H9 (cell line): ENCODE measurements at regions not wholly inside any gene's neighbourhood (a gene's known extent, or its start where the extent isn't known, plus 50 kb on each side); places are given as distances from the start of the nearest gene placed in this dataset.

Experiments used
- DNase-seq: peaks from one replicate; pipeline ENCODE4 v3.0.0-alpha.2; 2017
- H2AFZ ChIP-seq: one replicate; pipeline ENCODE4 v1.6.1; 2013; ENCODE audit warnings: mild to moderate bottlenecking, low read length, control low read depth, moderate library complexity
- H2AK5ac ChIP-seq: 2 replicates; pipeline ENCODE4 v1.6.1; 2013; ENCODE audit warnings: low read length, control low read depth, mixed read lengths; ENCODE audit not compliant: insufficient read length
- H2BK120ac ChIP-seq: one replicate; pipeline ENCODE4 v1.6.1; 2013; ENCODE audit warnings: low read depth, mild to moderate bottlenecking, low read length, control low read depth, inconsistent platforms; ENCODE audit not compliant: poor library complexity, severe bottlenecking
- H2BK12ac ChIP-seq: 2 replicates; pipeline ENCODE4 v1.6.1; 2013; ENCODE audit warnings: low read length, control low read depth, mixed read lengths, low read depth; ENCODE audit not compliant: insufficient read length
- H2BK15ac ChIP-seq: 2 replicates; pipeline ENCODE4 v1.6.1; 2013; ENCODE audit warnings: low read depth, low read length, control low read depth
- H2BK20ac ChIP-seq: one replicate; pipeline ENCODE4 v1.6.1; 2013; ENCODE audit warnings: low read depth, mild to moderate bottlenecking, low read length, control low read depth, inconsistent platforms; ENCODE audit not compliant: poor library complexity, severe bottlenecking
- H2BK5ac ChIP-seq: 2 replicates; pipeline ENCODE4 v1.6.1; 2013; ENCODE audit warnings: low read length, control low read depth, mixed read lengths; ENCODE audit not compliant: insufficient read length
- H3K14ac ChIP-seq: 2 replicates; pipeline ENCODE4 v1.6.1; 2013; ENCODE audit warnings: low read length, control low read depth; ENCODE audit not compliant: insufficient read depth
- H3K18ac ChIP-seq: 2 replicates; pipeline ENCODE4 v1.6.1; 2013; ENCODE audit warnings: low read depth, mild to moderate bottlenecking, mixed read lengths, low read length, control low read depth; ENCODE audit not compliant: insufficient read length
- H3K23ac ChIP-seq: 2 replicates; pipeline ENCODE4 v1.6.1; 2013; ENCODE audit warnings: low read length, control low read depth, mixed read lengths, low read depth; ENCODE audit not compliant: insufficient read length
- H3K23me2 ChIP-seq: 2 replicates; pipeline ENCODE4 v1.6.1; 2013; ENCODE audit warnings: low read depth, mild to moderate bottlenecking, mixed read lengths, low read length, control low read depth; ENCODE audit not compliant: insufficient read length, poor library complexity, severe bottlenecking
- H3K27ac ChIP-seq: 2 replicates; pipeline ENCODE4 v1.5.1; 2013; ENCODE audit warnings: low read length, control low read depth, mixed read lengths, low read depth; ENCODE audit not compliant: insufficient read length
- H3K27me3 ChIP-seq: 2 replicates; pipeline ENCODE4 v1.6.1; 2013; ENCODE audit warnings: low read length, control low read depth, inconsistent platforms; ENCODE audit not compliant: insufficient read depth
- H3K4ac ChIP-seq: 2 replicates; pipeline ENCODE4 v1.6.1; 2013; ENCODE audit warnings: low read depth, mild to moderate bottlenecking, control low read depth, inconsistent platforms, low read length, moderate library complexity
- H3K4me1 ChIP-seq: 2 replicates; pipeline ENCODE4 v1.6.1; 2013; ENCODE audit warnings: low read length, control low read depth, inconsistent platforms; ENCODE audit not compliant: insufficient read depth
- H3K4me2 ChIP-seq: 2 replicates; pipeline ENCODE4 v1.6.1; 2013; ENCODE audit warnings: low read length, control low read depth, mixed read lengths; ENCODE audit not compliant: insufficient read length, insufficient read depth
- H3K56ac ChIP-seq: 2 replicates; pipeline ENCODE4 v1.6.1; 2013; ENCODE audit warnings: low read depth, mild to moderate bottlenecking, mixed read lengths, low read length, control low read depth; ENCODE audit not compliant: insufficient read length
- H3K79me1 ChIP-seq: 2 replicates; pipeline ENCODE4 v1.6.1; 2013; ENCODE audit warnings: low read depth, mild to moderate bottlenecking, moderate library complexity, low read length, control low read depth, inconsistent platforms; ENCODE audit not compliant: insufficient read depth, poor library complexity, severe bottlenecking
- H3K79me2 ChIP-seq: 2 replicates; pipeline ENCODE4 v1.6.1; 2013; ENCODE audit warnings: low read length, control low read depth, inconsistent platforms; ENCODE audit not compliant: insufficient read depth
- H3K9ac ChIP-seq: 2 replicates; pipeline ENCODE4 v1.6.1; 2013; ENCODE audit warnings: low read length, control low read depth, mixed read lengths; ENCODE audit not compliant: insufficient read length; ENCODE audit errors: extremely low read depth
- H3K9me3 ChIP-seq: one replicate; pipeline ENCODE4 v1.6.1; 2013; ENCODE audit warnings: low read depth, low read length, inconsistent platforms; ENCODE audit not compliant: control insufficient read depth
- H3T11ph ChIP-seq: one replicate; pipeline ENCODE4 v1.6.1; 2013; ENCODE audit warnings: mild to moderate bottlenecking, low read length, control low read depth, inconsistent platforms
- H4K20me1 ChIP-seq: one replicate; pipeline ENCODE4 v1.6.1; 2013; ENCODE audit not compliant: control insufficient read depth, insufficient read length, insufficient read depth
- H4K5ac ChIP-seq: 2 replicates; pipeline ENCODE4 v1.6.1; 2013; ENCODE audit warnings: low read depth, mild to moderate bottlenecking, mixed read lengths, low read length, control low read depth; ENCODE audit not compliant: insufficient read length
- H4K8ac ChIP-seq: replicated peaks from 2 replicates; pipeline ENCODE4 v1.6.1; 2013; ENCODE audit warnings: low read length, control low read depth, mixed read lengths, low read depth; ENCODE audit not compliant: insufficient read length
- H4K91ac ChIP-seq: 2 replicates; pipeline ENCODE4 v1.6.1; 2013; ENCODE audit warnings: low read depth, mild to moderate bottlenecking, moderate library complexity, mixed read lengths, low read length, control low read depth; ENCODE audit not compliant: insufficient read length
- H3K27ac Mint-ChIP-seq, 3 experiments: 2 replicates in 2 of 3; 3 replicates in 1 of 3; pipeline ENCODE4 v1.8.0; 2020 to 2021; ENCODE audit warnings: mixed read lengths in 3 of 3, mild to moderate bottlenecking in 1 of 3, moderate library complexity in 1 of 3
- H3K27me3 Mint-ChIP-seq: 2 replicates; pipeline ENCODE4 v1.8.0; 2021; ENCODE audit warnings: low read depth, mild to moderate bottlenecking, moderate library complexity, mixed read lengths
- H3K36me3 Mint-ChIP-seq, 3 experiments: 2 replicates in 2 of 3; 3 replicates in 1 of 3; pipeline ENCODE4 v1.8.0; 2020 to 2021; ENCODE audit warnings: low read depth in 3 of 3, mixed read lengths in 3 of 3; ENCODE audit not compliant: insufficient read depth in 1 of 3
- H3K4me1 Mint-ChIP-seq, 2 experiments: 2 replicates each; pipeline ENCODE4 v1.8.0; 2020; ENCODE audit warnings: mixed read lengths in 2 of 2
- H3K4me3 Mint-ChIP-seq, 2 experiments: 2 replicates in 1 of 2; 3 replicates in 1 of 2; pipeline ENCODE4 v1.8.0; 2020 to 2021; ENCODE audit warnings: mild to moderate bottlenecking in 2 of 2, mixed read lengths in 2 of 2, moderate library complexity in 1 of 2
- H3K9me3 Mint-ChIP-seq, 2 experiments: 2 replicates in 1 of 2; 3 replicates in 1 of 2; pipeline ENCODE4 v1.8.0; 2020; ENCODE audit warnings: mild to moderate bottlenecking in 2 of 2, mixed read lengths in 2 of 2, moderate library complexity in 1 of 2
- CTCF ChIP-seq: fragments of 200-600 bp; sonication (generic); conservative IDR thresholded peaks from 3 replicates; pipeline ENCODE4 v1.8.0; 2021; ENCODE audit warnings: antibody characterized with exemption, mild to moderate bottlenecking
- WGBS: extraction: QIAGEN DNeasy Blood & Tissue Kit; methylation state at CpG from one replicate; pipeline ENCODE4 v1.1.7; 2013; ENCODE audit warnings: missing lambda C conversion rate, low lambda C conversion rate, mixed read lengths; ENCODE audit not compliant: insufficient read length; ENCODE audit errors: extremely low coverage; 5-methylcytosine and 5-hydroxymethylcytosine counted together

- H4K91ac ChIP-seq: no peak overlapping the region
- H3K79me1 ChIP-seq: no peaks in the 10 kb centered on the region
- no peak overlapping the region for H3K4me3 Mint-ChIP-seq
- H3K36me3 Mint-ChIP-seq: peaks cover 12 to 19% (median 15%) of the 10 kb centered on the region in 3 experiments
- no peaks in the 10 kb centered on the region for H3K79me2 ChIP-seq
- H3K56ac ChIP-seq: no peak overlapping the region
- no peak overlapping the region for H2AFZ ChIP-seq
- H3K9me3 ChIP-seq: peaks cover 16% of the 10 kb centered on the region
- H3K4ac ChIP-seq: no peak overlapping the region
- peak; percentile 48 for DNase-seq
- peaks cover 2% of the 10 kb centered on the region for H3K23me2 ChIP-seq
- no peak overlapping the region for H3K23ac ChIP-seq
- no peak overlapping the region for H2BK12ac ChIP-seq
- H2BK15ac ChIP-seq: no peak overlapping the region
- H3K9ac ChIP-seq: no peak overlapping the region
- H3K4me2 ChIP-seq: no peak overlapping the region
- H3K27me3 Mint-ChIP-seq: no peaks in the 10 kb centered on the region
- H3K27ac Mint-ChIP-seq: no peak overlapping the region
- no peak overlapping the region for H2BK5ac ChIP-seq
- H3K4me1 ChIP-seq: no peaks in the 10 kb centered on the region
- no peak overlapping the region for H4K8ac ChIP-seq
- no peak overlapping the region for H3K14ac ChIP-seq
- peaks cover 5 to 12% of the 10 kb centered on the region in 2 experiments; a peak in 3 of 4 replicates for H3K4me1 Mint-ChIP-seq
- H3K9me3 Mint-ChIP-seq: peaks cover 17 to 19% of the 10 kb centered on the region in 2 experiments
- no peak overlapping the region for H2AK5ac ChIP-seq
- H2BK120ac ChIP-seq: no peak overlapping the region
- H4K20me1 ChIP-seq: peaks cover 2% of the 10 kb centered on the region
- no CpG with 5 or more reads among the region's 12 CpGs for WGBS
- no peaks in the 10 kb centered on the region for H3K27me3 ChIP-seq
- no peak overlapping the region for H3K27ac ChIP-seq
- H3K18ac ChIP-seq: no peak overlapping the region
- peak; percentile 86 for TF ChIP-seq CTCF
- H3T11ph ChIP-seq: no peak overlapping the region
- no peak overlapping the region for H4K5ac ChIP-seq
- H2BK20ac ChIP-seq: no peak overlapping the region
Observed at GRCh38 chr11:127345819-127346459, 345.4 kb upstream of the KIRREL3 start.
